Epithelial cell of proximal tubule (primary cell): ENCODE measurements at regions not wholly inside any gene's neighbourhood (a gene's known extent, or its start where the extent isn't known, plus 50 kb on each side); places are given as distances from the start of the nearest gene placed in this dataset.

Experiments used
- DNase-seq: peaks from one replicate; pipeline ENCODE4 v3.0.0-alpha.2; 2011; ENCODE audit warnings: low read depth
- H3K4me3 ChIP-seq: 2 replicates; pipeline ENCODE4 v1.5.1; 2011; ENCODE audit warnings: low read depth, mild to moderate bottlenecking, low read length
- CTCF ChIP-seq: conservative IDR thresholded peaks from 2 replicates; pipeline ENCODE4 v1.5.1; 2012; ENCODE audit warnings: low read depth, mild to moderate bottlenecking, low read length

- no peak for DNase-seq
- TF ChIP-seq CTCF: no peak
These were observed 245.8 kb downstream of the PLA2G4A start for GRCh38 chr1:187074445-187075048.

DNA sequence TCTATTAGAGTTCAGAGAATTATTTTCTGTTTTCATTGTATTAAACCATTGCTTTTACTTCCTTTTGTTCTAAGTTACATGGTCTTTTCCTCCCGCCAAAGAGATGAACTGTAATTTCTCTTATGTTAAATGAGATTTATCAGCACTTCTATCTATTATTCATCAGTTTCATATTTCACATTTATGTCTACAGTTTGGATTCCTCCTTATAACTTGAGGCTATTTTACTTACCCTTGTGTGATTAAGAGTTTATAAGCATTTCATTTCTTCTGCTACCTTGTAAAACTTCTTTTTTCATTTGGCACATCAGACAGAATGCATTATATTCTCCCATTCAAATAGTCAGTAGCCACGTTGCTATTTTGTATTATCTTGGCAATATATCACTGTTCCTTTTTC is 248.2 kb downstream of the PLA2G4A start:
- no peak for DNase-seq
- no peak overlapping the region for H3K4me3 ChIP-seq
- no peak for TF ChIP-seq CTCF

More at GRCh38 chr1:187074445-187075048, 245.8 kb downstream of the PLA2G4A start:
- no peak overlapping the region for H3K4me3 ChIP-seq

- no peak for TF ChIP-seq CTCF
- DNase-seq: no peak
- no peak overlapping the region for H3K4me3 ChIP-seq
These were observed 249.6 kb downstream of the PLA2G4A start for GRCh38 chr1:187078321-187078720.

GRCh38 chr1:187078916-187079315 is 250.2 kb downstream of the PLA2G4A start:
- H3K4me3 ChIP-seq: no peak overlapping the region
- no peak for TF ChIP-seq CTCF
- DNase-seq: no peak

DNA sequence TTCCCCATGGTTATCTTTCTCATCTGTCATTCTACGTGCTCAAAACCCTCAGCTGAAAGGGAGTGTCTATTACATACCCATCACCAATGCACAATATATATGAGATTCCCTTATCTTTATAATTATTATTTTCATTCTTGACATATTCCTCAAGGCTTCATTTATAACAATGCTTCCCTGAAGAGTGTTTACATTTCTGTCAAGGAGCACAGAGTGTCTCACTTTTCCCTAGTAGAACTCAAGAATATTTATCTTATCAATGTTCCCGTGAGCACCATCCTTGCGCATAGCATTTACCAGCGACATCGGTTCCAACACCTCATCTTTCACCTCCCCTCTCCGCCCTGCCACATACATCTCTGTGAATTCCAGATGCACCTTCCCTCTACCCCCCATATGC is 250.6 kb downstream of the PLA2G4A start:
- no peak for TF ChIP-seq CTCF
- H3K4me3 ChIP-seq: no peak overlapping the region
- DNase-seq: no peak

GRCh38 chr1:187091666-187092065 is 262.9 kb downstream of the PLA2G4A start:
- no peak for TF ChIP-seq CTCF
- no peak for DNase-seq
- no peak overlapping the region for H3K4me3 ChIP-seq

DNA sequence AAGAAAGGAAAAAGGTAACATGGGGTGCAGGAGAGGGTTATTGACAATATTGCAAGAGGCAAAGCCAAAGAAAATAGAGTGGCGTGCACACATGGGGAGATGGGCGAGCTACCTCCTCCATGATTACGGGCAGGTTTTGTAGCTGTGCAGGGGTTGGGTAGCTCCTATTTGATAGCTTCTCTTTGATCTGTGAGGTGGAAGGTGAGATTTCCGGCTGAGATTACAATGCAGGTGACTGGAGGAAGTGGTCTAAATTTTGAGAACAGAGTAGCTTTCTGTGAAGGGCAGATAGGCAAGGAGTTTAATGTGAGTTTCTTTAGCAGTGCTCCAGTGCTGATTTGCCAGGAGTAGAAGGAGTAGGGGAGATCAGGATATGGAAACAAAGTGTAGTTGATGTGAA is 263.4 kb downstream of the PLA2G4A start:
- TF ChIP-seq CTCF: no peak
- H3K4me3 ChIP-seq: no peak overlapping the region
- no peak for DNase-seq
